ENCODE measurements at regions not wholly inside any gene's neighbourhood (a gene's known extent, or its start where the extent isn't known, plus 50 kb on each side); places are given as distances from the start of the nearest gene placed in this dataset.

DNA sequence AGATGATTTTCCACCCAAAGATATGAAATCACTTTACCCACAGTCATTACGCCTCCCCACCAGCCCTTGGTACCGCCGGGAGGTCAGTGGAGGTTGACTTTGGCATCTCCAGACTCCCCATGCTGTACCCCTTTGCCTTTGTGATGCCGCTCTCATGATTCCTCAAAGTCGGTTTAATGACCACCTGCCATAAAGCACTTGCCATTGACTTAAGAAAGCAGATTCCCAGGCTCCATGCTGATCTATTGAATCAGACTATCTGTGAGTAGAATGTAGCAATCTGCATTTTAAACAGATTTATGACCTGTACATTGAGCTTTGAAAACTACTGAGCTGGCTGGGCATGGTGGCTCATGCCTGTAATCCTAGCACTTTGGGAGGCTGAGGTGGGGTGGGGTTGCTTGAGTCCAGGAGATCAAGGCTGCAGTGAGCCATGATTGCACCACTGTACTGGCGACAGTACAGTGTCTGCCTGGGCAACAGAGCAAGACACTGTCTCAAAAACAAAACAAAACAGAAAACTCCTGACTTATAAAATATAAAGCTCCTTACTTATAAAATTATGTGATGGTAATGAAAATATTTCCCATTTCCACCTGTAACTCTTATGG, 235.2 kb downstream of the KLF5 start:
- TF ChIP-seq, protein P1, sequence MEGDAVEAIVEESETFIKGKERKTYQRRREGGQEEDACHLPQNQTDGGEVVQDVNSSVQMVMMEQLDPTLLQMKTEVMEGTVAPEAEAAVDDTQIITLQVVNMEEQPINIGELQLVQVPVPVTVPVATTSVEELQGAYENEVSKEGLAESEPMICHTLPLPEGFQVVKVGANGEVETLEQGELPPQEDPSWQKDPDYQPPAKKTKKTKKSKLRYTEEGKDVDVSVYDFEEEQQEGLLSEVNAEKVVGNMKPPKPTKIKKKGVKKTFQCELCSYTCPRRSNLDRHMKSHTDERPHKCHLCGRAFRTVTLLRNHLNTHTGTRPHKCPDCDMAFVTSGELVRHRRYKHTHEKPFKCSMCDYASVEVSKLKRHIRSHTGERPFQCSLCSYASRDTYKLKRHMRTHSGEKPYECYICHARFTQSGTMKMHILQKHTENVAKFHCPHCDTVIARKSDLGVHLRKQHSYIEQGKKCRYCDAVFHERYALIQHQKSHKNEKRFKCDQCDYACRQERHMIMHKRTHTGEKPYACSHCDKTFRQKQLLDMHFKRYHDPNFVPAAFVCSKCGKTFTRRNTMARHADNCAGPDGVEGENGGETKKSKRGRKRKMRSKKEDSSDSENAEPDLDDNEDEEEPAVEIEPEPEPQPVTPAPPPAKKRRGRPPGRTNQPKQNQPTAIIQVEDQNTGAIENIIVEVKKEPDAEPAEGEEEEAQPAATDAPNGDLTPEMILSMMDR (IDR thresholded peaks at IDR 0.05; ENCODE audit: poor library complexity, severe bottlenecking): no peak
- TF ChIP-seq, protein P2, sequence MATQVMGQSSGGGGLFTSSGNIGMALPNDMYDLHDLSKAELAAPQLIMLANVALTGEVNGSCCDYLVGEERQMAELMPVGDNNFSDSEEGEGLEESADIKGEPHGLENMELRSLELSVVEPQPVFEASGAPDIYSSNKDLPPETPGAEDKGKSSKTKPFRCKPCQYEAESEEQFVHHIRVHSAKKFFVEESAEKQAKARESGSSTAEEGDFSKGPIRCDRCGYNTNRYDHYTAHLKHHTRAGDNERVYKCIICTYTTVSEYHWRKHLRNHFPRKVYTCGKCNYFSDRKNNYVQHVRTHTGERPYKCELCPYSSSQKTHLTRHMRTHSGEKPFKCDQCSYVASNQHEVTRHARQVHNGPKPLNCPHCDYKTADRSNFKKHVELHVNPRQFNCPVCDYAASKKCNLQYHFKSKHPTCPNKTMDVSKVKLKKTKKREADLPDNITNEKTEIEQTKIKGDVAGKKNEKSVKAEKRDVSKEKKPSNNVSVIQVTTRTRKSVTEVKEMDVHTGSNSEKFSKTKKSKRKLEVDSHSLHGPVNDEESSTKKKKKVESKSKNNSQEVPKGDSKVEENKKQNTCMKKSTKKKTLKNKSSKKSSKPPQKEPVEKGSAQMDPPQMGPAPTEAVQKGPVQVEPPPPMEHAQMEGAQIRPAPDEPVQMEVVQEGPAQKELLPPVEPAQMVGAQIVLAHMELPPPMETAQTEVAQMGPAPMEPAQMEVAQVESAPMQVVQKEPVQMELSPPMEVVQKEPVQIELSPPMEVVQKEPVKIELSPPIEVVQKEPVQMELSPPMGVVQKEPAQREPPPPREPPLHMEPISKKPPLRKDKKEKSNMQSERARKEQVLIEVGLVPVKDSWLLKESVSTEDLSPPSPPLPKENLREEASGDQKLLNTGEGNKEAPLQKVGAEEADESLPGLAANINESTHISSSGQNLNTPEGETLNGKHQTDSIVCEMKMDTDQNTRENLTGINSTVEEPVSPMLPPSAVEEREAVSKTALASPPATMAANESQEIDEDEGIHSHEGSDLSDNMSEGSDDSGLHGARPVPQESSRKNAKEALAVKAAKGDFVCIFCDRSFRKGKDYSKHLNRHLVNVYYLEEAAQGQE (IDR thresholded peaks at IDR 0.05; ENCODE audit: borderline replicate concordance): no peak
- no peak for TF ChIP-seq EP300 (conservative IDR thresholded peaks at IDR 0.05; ENCODE audit: poor library complexity, severe bottlenecking)
- TF ChIP-seq EZH2 (IDR thresholded peaks at IDR 0.05; ENCODE audit: borderline replicate concordance, insufficient read depth, low read length, poor library complexity, severe bottlenecking): no peak

All from neural cell (in vitro differentiated cells).